SK-N-SH treated with all-trans-retinoic acid at 6 μM for 48 hours (cell line): ENCODE measurements at regions not wholly inside any gene's neighbourhood (a gene's known extent, or its start where the extent isn't known, plus 50 kb on each side); places are given as distances from the start of the nearest gene placed in this dataset.
"Not testable (repeated sequence)": the region's sequence is repeated elsewhere in the genome, so short reads cannot be mapped to it uniquely, and the experiment has no call there.

ENCODE experiments used
- ARNTL ChIP-seq: fragments of 450-650 bp; formaldehyde crosslinking; IDR thresholded peaks from 2 replicates; pipeline ENCODE4 v1.5.0; 2020; ENCODE audit warnings: low read depth, mild to moderate bottlenecking, moderate library complexity, borderline replicate concordance
- CREB5 ChIP-seq: fragments of 250-450 bp; sonication (Bioruptor Pico); IDR thresholded peaks from 2 replicates; pipeline ENCODE4 v1.5.1; 2020; ENCODE audit warnings: low read depth, mild to moderate bottlenecking, moderate library complexity
- ESRRG ChIP-seq: fragments of 250-450 bp; sonication (Bioruptor Pico); IDR thresholded peaks from 2 replicates; pipeline ENCODE4 v1.6.1; 2021; ENCODE audit warnings: mild to moderate bottlenecking
- OSR1 ChIP-seq: fragments of 250-450 bp; sonication (Bioruptor Pico); IDR thresholded peaks from 2 replicates; pipeline ENCODE4 v1.8.0; 2022; ENCODE audit warnings: moderate library complexity, mild to moderate bottlenecking, inconsistent platforms
- PATZ1 ChIP-seq: fragments of 250-450 bp; sonication (Bioruptor Pico); IDR thresholded peaks from 2 replicates; pipeline ENCODE4 v1.8.0; 2020; ENCODE audit warnings: mild to moderate bottlenecking, moderate library complexity, borderline replicate concordance
- PPARA ChIP-seq: fragments of 250-450 bp; sonication (Bioruptor Pico); IDR thresholded peaks from 2 replicates; pipeline ENCODE4 v1.5.0; 2020; ENCODE audit warnings: mild to moderate bottlenecking, borderline replicate concordance
- RARB ChIP-seq: fragments of 250-450 bp; sonication (Bioruptor Pico); IDR thresholded peaks from 2 replicates; pipeline ENCODE4 v1.8.0; 2021; ENCODE audit warnings: mild to moderate bottlenecking, moderate library complexity
- SNAI2 ChIP-seq: fragments of 250-450 bp; sonication (Bioruptor Pico); IDR thresholded peaks from 2 replicates; pipeline ENCODE4 v1.5.0; 2020; ENCODE audit warnings: mild to moderate bottlenecking, moderate library complexity
- ZC3H10 ChIP-seq: fragments of 250-450 bp; sonication (Bioruptor Pico); IDR thresholded peaks from 2 replicates; pipeline ENCODE4 v1.5.1; 2021; ENCODE audit warnings: mild to moderate bottlenecking, moderate library complexity
- ZFP30 ChIP-seq: fragments of 450-650 bp; formaldehyde crosslinking; IDR thresholded peaks from 2 replicates; pipeline ENCODE4 v1.5.0; 2022; ENCODE audit warnings: mild to moderate bottlenecking, moderate library complexity
- ZNF8 ChIP-seq: fragments of 450-650 bp; formaldehyde crosslinking; IDR thresholded peaks from 2 replicates; pipeline ENCODE4 v1.5.0; 2020; ENCODE audit warnings: mild to moderate bottlenecking, moderate library complexity
- TF ChIP-seq, protein P1 (sequence below): fragments of 250-450 bp; sonication (Bioruptor Pico); IDR thresholded peaks from 2 replicates; pipeline ENCODE4 v1.5.1; 2021; ENCODE audit warnings: mild to moderate bottlenecking, moderate library complexity

GRCh38 chr6:90675107-90675506, 88.2 kb upstream of the MAP3K7 start:
- not testable (repeated sequence) for TF ChIP-seq OSR1; ESRRG (CRISPR knock-in tag); PATZ1; ZFP30 (CRISPR knock-in tag); CREB5 (CRISPR knock-in tag); ZNF8 (CRISPR knock-in tag); PPARA (CRISPR knock-in tag); ZC3H10 (CRISPR knock-in tag); SNAI2 (CRISPR knock-in tag); RARB; ARNTL (CRISPR knock-in tag)
- TF ChIP-seq, protein P1, sequence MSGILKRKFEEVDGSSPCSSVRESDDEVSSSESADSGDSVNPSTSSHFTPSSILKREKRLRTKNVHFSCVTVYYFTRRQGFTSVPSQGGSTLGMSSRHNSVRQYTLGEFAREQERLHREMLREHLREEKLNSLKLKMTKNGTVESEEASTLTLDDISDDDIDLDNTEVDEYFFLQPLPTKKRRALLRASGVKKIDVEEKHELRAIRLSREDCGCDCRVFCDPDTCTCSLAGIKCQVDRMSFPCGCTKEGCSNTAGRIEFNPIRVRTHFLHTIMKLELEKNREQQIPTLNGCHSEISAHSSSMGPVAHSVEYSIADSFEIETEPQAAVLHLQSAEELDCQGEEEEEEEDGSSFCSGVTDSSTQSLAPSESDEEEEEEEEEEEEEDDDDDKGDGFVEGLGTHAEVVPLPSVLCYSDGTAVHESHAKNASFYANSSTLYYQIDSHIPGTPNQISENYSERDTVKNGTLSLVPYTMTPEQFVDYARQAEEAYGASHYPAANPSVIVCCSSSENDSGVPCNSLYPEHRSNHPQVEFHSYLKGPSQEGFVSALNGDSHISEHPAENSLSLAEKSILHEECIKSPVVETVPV = not testable (repeated sequence)
